A549 (cell line): ENCODE measurements at regions not wholly inside any gene's neighbourhood (a gene's known extent, or its start where the extent isn't known, plus 50 kb on each side); places are given as distances from the start of the nearest gene placed in this dataset.

Experiments
- BHLHE40 ChIP-seq: IDR thresholded peaks from 2 replicates; pipeline ENCODE4 v1.6.1; 2012; ENCODE audit warnings: low read depth, low read length, inconsistent platforms
- CEBPB ChIP-seq, 2 experiments: fragments of >200 bp in 1 of 2; sonication (Bioruptor Twin) in 1 of 2; formaldehyde crosslinking in 1 of 2; IDR thresholded peaks; 2 replicates each; pipeline ENCODE4 v1.6.1; 2012 to 2016
- CTCF ChIP-seq: fragments of >200 bp; sonication (Bioruptor Twin); formaldehyde crosslinking; IDR thresholded peaks from 3 replicates; pipeline ENCODE4 v1.5.1; 2016
- EP300 ChIP-seq, 2 experiments: fragments of >200 bp; sonication (Bioruptor Twin); formaldehyde crosslinking; IDR thresholded peaks; 2 replicates in 1 of 2; 3 replicates in 1 of 2; pipeline ENCODE4 v1.6.1; 2016 to 2017
- JUNB ChIP-seq: fragments of >200 bp; sonication (Bioruptor Twin); formaldehyde crosslinking; IDR thresholded peaks from 2 replicates; pipeline ENCODE4 v1.6.1; 2016
- MAZ ChIP-seq: fragments of 150-350 bp; IDR thresholded peaks from 2 replicates; pipeline ENCODE4 v1.6.1; 2014; ENCODE audit warnings: antibody characterized with exemption, low read depth, low read length, borderline replicate concordance
- NR3C1 ChIP-seq: fragments of >200 bp; sonication (Bioruptor Twin); formaldehyde crosslinking; IDR thresholded peaks from 3 replicates; pipeline ENCODE4 v1.6.1; 2017
- POLR2A ChIP-seq: IDR thresholded peaks from 2 replicates; pipeline ENCODE4 v1.6.1; 2012; ENCODE audit warnings: mild to moderate bottlenecking, low read length
- SMC3 ChIP-seq: fragments of >200 bp; sonication (Bioruptor Twin); formaldehyde crosslinking; IDR thresholded peaks from 3 replicates; pipeline ENCODE4 v1.6.1; 2018; ENCODE audit warnings: inconsistent platforms
- TF ChIP-seq, protein P1 (sequence below): fragments of 450-650 bp; IDR thresholded peaks from 2 replicates; pipeline ENCODE4 v1.6.1; 2014; ENCODE audit warnings: antibody characterized with exemption
- TF ChIP-seq, protein P2 (sequence below): fragments of 200-600 bp; sonication (generic); IDR thresholded peaks from 2 replicates; pipeline ENCODE4 v1.6.1; 2016; ENCODE audit warnings: antibody characterized with exemption, mild to moderate bottlenecking, moderate library complexity

DNA sequence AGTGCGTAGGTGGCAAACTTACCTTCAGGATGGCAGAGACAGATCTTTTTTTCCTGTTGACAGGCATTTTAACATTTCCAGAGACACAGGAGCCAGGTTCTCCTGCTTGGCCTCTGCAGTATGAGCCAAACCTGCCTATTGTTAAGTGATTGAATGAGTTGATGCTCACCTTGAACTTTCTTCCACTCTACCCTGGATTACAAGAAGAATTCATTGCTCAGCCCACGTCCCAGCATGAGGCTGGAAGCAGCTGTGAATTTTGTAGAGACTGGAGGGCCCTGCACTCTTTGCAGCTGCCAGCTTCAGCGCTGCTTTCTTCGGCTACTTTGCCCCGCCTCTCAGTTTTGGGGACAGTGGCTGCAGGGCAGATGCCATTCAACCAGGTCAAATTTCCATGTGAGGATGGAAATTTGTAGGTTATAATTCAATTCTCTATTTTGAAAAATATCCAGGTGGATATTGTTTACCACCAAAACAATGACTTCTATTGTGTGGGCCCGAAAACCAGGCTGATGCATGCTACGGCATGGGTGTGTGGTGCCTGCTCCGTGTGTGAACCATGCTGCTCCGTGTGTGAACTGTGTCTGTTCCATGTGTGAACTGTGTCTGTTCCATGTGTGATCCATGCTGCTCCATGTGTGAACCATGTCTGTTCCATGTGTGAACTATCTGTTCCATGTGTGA, 75.2 kb upstream of the METTL9 start:
- TF ChIP-seq MAZ (no peak), CTCF (no peak), JUNB (no peak), NR3C1 (no peak), EP300 (IDR thresholded peaks at IDR 0.05) (no peak), BHLHE40 (no peak), POLR2A (no peak), CEBPB (IDR thresholded peaks at IDR 0.05) (no peak), SMC3 (no peak)
- TF ChIP-seq, protein P1, sequence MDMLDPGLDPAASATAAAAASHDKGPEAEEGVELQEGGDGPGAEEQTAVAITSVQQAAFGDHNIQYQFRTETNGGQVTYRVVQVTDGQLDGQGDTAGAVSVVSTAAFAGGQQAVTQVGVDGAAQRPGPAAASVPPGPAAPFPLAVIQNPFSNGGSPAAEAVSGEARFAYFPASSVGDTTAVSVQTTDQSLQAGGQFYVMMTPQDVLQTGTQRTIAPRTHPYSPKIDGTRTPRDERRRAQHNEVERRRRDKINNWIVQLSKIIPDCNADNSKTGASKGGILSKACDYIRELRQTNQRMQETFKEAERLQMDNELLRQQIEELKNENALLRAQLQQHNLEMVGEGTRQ: no peak
- TF ChIP-seq, protein P2, sequence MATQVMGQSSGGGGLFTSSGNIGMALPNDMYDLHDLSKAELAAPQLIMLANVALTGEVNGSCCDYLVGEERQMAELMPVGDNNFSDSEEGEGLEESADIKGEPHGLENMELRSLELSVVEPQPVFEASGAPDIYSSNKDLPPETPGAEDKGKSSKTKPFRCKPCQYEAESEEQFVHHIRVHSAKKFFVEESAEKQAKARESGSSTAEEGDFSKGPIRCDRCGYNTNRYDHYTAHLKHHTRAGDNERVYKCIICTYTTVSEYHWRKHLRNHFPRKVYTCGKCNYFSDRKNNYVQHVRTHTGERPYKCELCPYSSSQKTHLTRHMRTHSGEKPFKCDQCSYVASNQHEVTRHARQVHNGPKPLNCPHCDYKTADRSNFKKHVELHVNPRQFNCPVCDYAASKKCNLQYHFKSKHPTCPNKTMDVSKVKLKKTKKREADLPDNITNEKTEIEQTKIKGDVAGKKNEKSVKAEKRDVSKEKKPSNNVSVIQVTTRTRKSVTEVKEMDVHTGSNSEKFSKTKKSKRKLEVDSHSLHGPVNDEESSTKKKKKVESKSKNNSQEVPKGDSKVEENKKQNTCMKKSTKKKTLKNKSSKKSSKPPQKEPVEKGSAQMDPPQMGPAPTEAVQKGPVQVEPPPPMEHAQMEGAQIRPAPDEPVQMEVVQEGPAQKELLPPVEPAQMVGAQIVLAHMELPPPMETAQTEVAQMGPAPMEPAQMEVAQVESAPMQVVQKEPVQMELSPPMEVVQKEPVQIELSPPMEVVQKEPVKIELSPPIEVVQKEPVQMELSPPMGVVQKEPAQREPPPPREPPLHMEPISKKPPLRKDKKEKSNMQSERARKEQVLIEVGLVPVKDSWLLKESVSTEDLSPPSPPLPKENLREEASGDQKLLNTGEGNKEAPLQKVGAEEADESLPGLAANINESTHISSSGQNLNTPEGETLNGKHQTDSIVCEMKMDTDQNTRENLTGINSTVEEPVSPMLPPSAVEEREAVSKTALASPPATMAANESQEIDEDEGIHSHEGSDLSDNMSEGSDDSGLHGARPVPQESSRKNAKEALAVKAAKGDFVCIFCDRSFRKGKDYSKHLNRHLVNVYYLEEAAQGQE: no peak
